CD14-positive monocyte (primary cell): ENCODE measurements at regions not wholly inside any gene's neighbourhood (a gene's known extent, or its start where the extent isn't known, plus 50 kb on each side); places are given as distances from the start of the nearest gene placed in this dataset.

Source experiments
- DNase-seq, 3 donors: peaks; one replicate each; pipeline ENCODE4 v3.0.0-alpha.2; 2011 to 2022
- H2AFZ ChIP-seq: 2 replicates; pipeline ENCODE4 v1.6.0; 2012; ENCODE audit warnings: mild to moderate bottlenecking, low read depth, low read length, inconsistent platforms; ENCODE audit not compliant: insufficient read depth, poor library complexity, severe bottlenecking
- H3K27ac ChIP-seq, 2 donors: 1 replicate in 1 of 2; 2 replicates in 1 of 2; pipeline ENCODE4 v1.5.1; 2012 to 2013; ENCODE audit warnings: low read length in 2 of 2, control low read depth in 1 of 2, inconsistent platforms in 1 of 2, low read depth in 1 of 2, mild to moderate bottlenecking in 1 of 2
- H3K27me3 ChIP-seq, 2 donors: one replicate each; pipeline versions ENCODE4 v1.6.0 to v1.6.1; 2011 to 2013; ENCODE audit warnings: low read length in 2 of 2; ENCODE audit not compliant: control insufficient read depth in 2 of 2, insufficient read depth in 2 of 2
- H3K36me3 ChIP-seq, 2 donors: replicated peaks in 1 of 2; 1 replicate in 1 of 2; 2 replicates in 1 of 2; pipeline versions ENCODE4 v1.5.1 to v1.6.1; 2012 to 2013; ENCODE audit warnings: low read length in 2 of 2, control low read depth in 1 of 2, inconsistent platforms in 1 of 2, mild to moderate bottlenecking in 1 of 2; ENCODE audit not compliant: insufficient read depth in 2 of 2, control insufficient read depth in 1 of 2
- H3K4me1 ChIP-seq, 2 donors: 1 replicate in 1 of 2; 2 replicates in 1 of 2; pipeline versions ENCODE4 v1.5.1 to v1.6.1; 2012 to 2013; ENCODE audit warnings: low read length in 2 of 2, control low read depth in 1 of 2, inconsistent platforms in 1 of 2, mild to moderate bottlenecking in 1 of 2, moderate library complexity in 1 of 2; ENCODE audit not compliant: insufficient read depth in 2 of 2, control insufficient read depth in 1 of 2
- H3K4me2 ChIP-seq: replicated peaks from 2 replicates; pipeline ENCODE3; 2012; ENCODE audit warnings: low read length, moderate library complexity, mild to moderate bottlenecking; ENCODE audit not compliant: poor library complexity, severe bottlenecking; ENCODE audit errors: extremely low read depth
- H3K4me3 ChIP-seq, 3 experiments: fragments of 200-600 bp in 1 of 3; sonication (generic) in 1 of 3; replicated peaks in 1 of 3; 1 replicate in 2 of 3; 2 replicates in 1 of 3; pipeline ENCODE4 v1.5.1; 2011 to 2013; ENCODE audit warnings: low read length in 3 of 3, mild to moderate bottlenecking in 3 of 3, control low read depth in 2 of 3, low read depth in 2 of 3, inconsistent platforms in 1 of 3, moderate library complexity in 1 of 3
- H3K79me2 ChIP-seq: 2 replicates; pipeline ENCODE4 v1.6.0; 2012; ENCODE audit warnings: mild to moderate bottlenecking, control low read depth, inconsistent platforms, low read length, moderate library complexity; ENCODE audit not compliant: insufficient read depth
- H3K9ac ChIP-seq: 2 replicates; pipeline ENCODE4 v1.6.0; 2017; ENCODE audit warnings: low read length, mild to moderate bottlenecking; ENCODE audit not compliant: insufficient read depth, poor library complexity, severe bottlenecking
- H3K9me3 ChIP-seq, 2 donors: replicated peaks in 1 of 2; 1 replicate in 1 of 2; 2 replicates in 1 of 2; pipeline versions ENCODE4 v1.5.1 to v1.6.1; 2012 to 2013; ENCODE audit warnings: low read length in 2 of 2, control low read depth in 1 of 2; ENCODE audit not compliant: control insufficient read depth in 1 of 2, insufficient read depth in 1 of 2
- H4K20me1 ChIP-seq: 2 replicates; pipeline ENCODE4 v1.6.0; 2012; ENCODE audit warnings: mild to moderate bottlenecking, low read length, control low read depth, moderate library complexity; ENCODE audit not compliant: insufficient read depth
- H3K27ac Mint-ChIP-seq, 7 donors: one replicate each; pipeline ENCODE4 v1.8.0; 2020; ENCODE audit warnings: mild to moderate bottlenecking in 7 of 7, mixed read lengths in 7 of 7, moderate library complexity in 6 of 7, inconsistent platforms in 2 of 7
- H3K27me3 Mint-ChIP-seq, 3 donors: one replicate each; pipeline ENCODE4 v1.8.0; 2021 to 2022; ENCODE audit warnings: low read depth in 3 of 3, mild to moderate bottlenecking in 3 of 3, mixed read lengths in 3 of 3, moderate library complexity in 3 of 3, inconsistent platforms in 1 of 3
- H3K36me3 Mint-ChIP-seq, 2 donors: one replicate each; pipeline ENCODE4 v1.8.0; 2020; ENCODE audit warnings: mixed read lengths in 2 of 2, inconsistent platforms in 1 of 2, mild to moderate bottlenecking in 1 of 2
- H3K4me1 Mint-ChIP-seq: one replicate; pipeline ENCODE4 v1.8.0; 2020; ENCODE audit warnings: mild to moderate bottlenecking, mixed read lengths
- H3K4me3 Mint-ChIP-seq, 2 donors: one replicate each; pipeline ENCODE4 v1.8.0; 2020; ENCODE audit warnings: mild to moderate bottlenecking in 2 of 2, mixed read lengths in 2 of 2, moderate library complexity in 1 of 2
- H3K9me3 Mint-ChIP-seq, 7 donors: one replicate each; pipeline ENCODE4 v1.8.0; 2020 to 2022; ENCODE audit warnings: mixed read lengths in 7 of 7, mild to moderate bottlenecking in 6 of 7, moderate library complexity in 6 of 7, inconsistent platforms in 2 of 7
- WGBS: methylation state at CpG from one replicate; pipeline ENCODE4 v1.1.5; 2013; ENCODE audit warnings: missing lambda C conversion rate; ENCODE audit not compliant: insufficient coverage; 5-methylcytosine and 5-hydroxymethylcytosine counted together
- intact Hi-C, 2 donors: fragments of 100-400 bp; cut with micrococcal nuclease; formaldehyde crosslinking; loops; one replicate each; pipeline versions ENCODE4 v1.15.0 to v1.15.1; 2023
- TF ChIP-seq, protein P1 (sequence below): fragments of 200-600 bp; IDR thresholded peaks from one replicate; pipeline ENCODE4 v1.8.0; 2022; ENCODE audit warnings: antibody characterized with exemption, mild to moderate bottlenecking

DNA sequence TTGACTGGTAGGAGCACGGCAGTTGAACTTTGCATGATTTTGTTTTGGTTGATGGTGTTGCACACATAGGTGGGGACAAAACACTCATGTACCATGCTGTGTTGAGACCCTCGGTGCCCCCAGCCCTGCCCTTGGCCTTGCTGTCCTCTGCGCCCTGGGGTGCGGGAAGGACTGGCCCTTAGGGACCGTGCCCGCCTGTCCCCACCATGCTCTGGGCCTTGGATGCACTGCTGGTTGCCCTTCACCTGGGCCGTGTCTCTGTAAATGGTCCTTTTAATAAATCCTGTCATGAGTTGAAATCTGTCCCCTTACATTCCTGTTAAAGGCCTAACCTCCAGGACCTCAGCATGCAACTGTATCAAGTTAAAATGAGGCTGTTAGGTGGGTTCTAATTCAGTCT lies 102.3 kb upstream of the ANO1 start:
- Histone ChIP-seq H3K27ac (no peak overlapping the region), H4K20me1 (no peaks in the 10 kb centered on the region), H2AFZ (no peak overlapping the region), H3K4me3 (no peak overlapping the region), H3K36me3 (no peaks in the 10 kb centered on the region), H3K27me3 (no peaks in the 10 kb centered on the region), H3K4me2 (no peak overlapping the region), H3K9ac (no peak overlapping the region), H3K9me3 (no peaks in the 10 kb centered on the region), H3K79me2 (no peaks in the 10 kb centered on the region), H3K4me1 (no peaks in the 10 kb centered on the region)
- H3K27me3 Mint-ChIP-seq: peaks cover 9 to 25% (median 11%) of the 10 kb centered on the region in 3 donors
- DNase-seq: no peak
- H3K27ac Mint-ChIP-seq: no peak overlapping the region
- no peak overlapping the region for H3K4me3 Mint-ChIP-seq
- no peaks in the 10 kb centered on the region for H3K4me1 Mint-ChIP-seq
- 92% methylated on average over 5 of the region's 7 CpGs for WGBS
- H3K9me3 Mint-ChIP-seq: no peaks in the 10 kb centered on the region
- TF ChIP-seq, protein P1, sequence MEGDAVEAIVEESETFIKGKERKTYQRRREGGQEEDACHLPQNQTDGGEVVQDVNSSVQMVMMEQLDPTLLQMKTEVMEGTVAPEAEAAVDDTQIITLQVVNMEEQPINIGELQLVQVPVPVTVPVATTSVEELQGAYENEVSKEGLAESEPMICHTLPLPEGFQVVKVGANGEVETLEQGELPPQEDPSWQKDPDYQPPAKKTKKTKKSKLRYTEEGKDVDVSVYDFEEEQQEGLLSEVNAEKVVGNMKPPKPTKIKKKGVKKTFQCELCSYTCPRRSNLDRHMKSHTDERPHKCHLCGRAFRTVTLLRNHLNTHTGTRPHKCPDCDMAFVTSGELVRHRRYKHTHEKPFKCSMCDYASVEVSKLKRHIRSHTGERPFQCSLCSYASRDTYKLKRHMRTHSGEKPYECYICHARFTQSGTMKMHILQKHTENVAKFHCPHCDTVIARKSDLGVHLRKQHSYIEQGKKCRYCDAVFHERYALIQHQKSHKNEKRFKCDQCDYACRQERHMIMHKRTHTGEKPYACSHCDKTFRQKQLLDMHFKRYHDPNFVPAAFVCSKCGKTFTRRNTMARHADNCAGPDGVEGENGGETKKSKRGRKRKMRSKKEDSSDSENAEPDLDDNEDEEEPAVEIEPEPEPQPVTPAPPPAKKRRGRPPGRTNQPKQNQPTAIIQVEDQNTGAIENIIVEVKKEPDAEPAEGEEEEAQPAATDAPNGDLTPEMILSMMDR: no peak
- intact Hi-C loops: no loop called here
- H3K36me3 Mint-ChIP-seq: no peaks in the 10 kb centered on the region

DNA sequence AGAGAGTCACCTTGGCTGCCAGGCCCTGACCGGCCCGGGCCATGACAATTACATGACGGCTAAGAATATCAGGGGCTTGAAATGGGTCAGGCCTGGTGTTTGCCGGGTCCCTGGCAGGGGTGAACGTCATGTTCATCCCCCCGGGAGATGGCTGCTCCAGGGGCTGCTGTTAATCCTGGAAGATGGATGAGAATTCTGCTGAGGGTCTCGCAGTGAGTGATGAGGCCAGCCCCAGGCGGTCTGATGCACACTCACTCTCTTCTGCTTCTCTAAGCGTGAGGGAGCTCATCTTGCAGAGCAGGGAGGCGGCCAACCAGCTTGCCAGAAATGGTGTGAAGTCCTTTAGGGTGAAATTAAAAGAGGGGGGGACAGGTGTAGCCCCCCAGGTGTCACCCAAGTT lies 101.3 kb upstream of the ANO1 start:
- TF ChIP-seq, protein P1: no peak
- Mint-ChIP-seq H3K9me3 (no peaks in the 10 kb centered on the region), H3K4me1 (no peaks in the 10 kb centered on the region), H3K27ac (no peak overlapping the region), H3K36me3 (no peaks in the 10 kb centered on the region), H3K27me3 (peaks cover 5 to 26% (median 7%) of the 10 kb centered on the region in 3 donors), H3K4me3 (no peak overlapping the region)
- Histone ChIP-seq H3K4me1 (no peaks in the 10 kb centered on the region), H3K9me3 (no peaks in the 10 kb centered on the region), H3K4me2 (no peak overlapping the region), H2AFZ (no peak overlapping the region), H3K4me3 (no peak overlapping the region), H3K27me3 (no peaks in the 10 kb centered on the region), H3K9ac (no peak overlapping the region), H3K79me2 (no peaks in the 10 kb centered on the region), H3K27ac (no peak overlapping the region), H4K20me1 (no peaks in the 10 kb centered on the region), H3K36me3 (no peaks in the 10 kb centered on the region)
- intact Hi-C loops: no loop called here
- 95% methylated on average over 9 of the region's 10 CpGs for WGBS
- DNase-seq: no peak
